ENCODE measurements at regions not wholly inside any gene's neighbourhood (a gene's known extent, or its start where the extent isn't known, plus 50 kb on each side); places are given as distances from the start of the nearest gene placed in this dataset.

GRCh38 chr12:113666223-113666622 is 194.6 kb upstream of the LHX5 start:
- TF ChIP-seq CTCF (IDR thresholded peaks at IDR 0.05; ENCODE audit: low read depth, low read length): no peak
- no peak for DNase-seq (ENCODE audit: extremely low read depth, low read depth)

GRCh38 chr12:113665457-113665856 is 193.8 kb upstream of the LHX5 start:
- no peak for DNase-seq (ENCODE audit: extremely low read depth, low read depth)
- TF ChIP-seq CTCF (IDR thresholded peaks at IDR 0.05; ENCODE audit: low read depth, low read length): no peak

GRCh38 chr12:113664224-113664681 is 192.6 kb upstream of the LHX5 start:
- TF ChIP-seq CTCF (IDR thresholded peaks at IDR 0.05; ENCODE audit: low read depth, low read length): no peak
- no peak for DNase-seq (ENCODE audit: extremely low read depth, low read depth)

- no peak for TF ChIP-seq CTCF (IDR thresholded peaks at IDR 0.05; ENCODE audit: low read depth, low read length)
- no peak for DNase-seq (ENCODE audit: extremely low read depth, low read depth)
Measured at GRCh38 chr12:113663396-113663795, 191.7 kb upstream of the LHX5 start.

- no peak for TF ChIP-seq CTCF (IDR thresholded peaks at IDR 0.05; ENCODE audit: low read depth, low read length)
- no peak for DNase-seq (ENCODE audit: extremely low read depth, low read depth)
Measured at GRCh38 chr12:113660936-113661335, 189.3 kb upstream of the LHX5 start.

- no peak for TF ChIP-seq CTCF (IDR thresholded peaks at IDR 0.05; ENCODE audit: low read depth, low read length)
- DNase-seq (ENCODE audit: extremely low read depth, low read depth): no peak
Measured at GRCh38 chr12:113659416-113659815, 187.7 kb upstream of the LHX5 start.

- TF ChIP-seq CTCF (IDR thresholded peaks at IDR 0.05; ENCODE audit: low read depth, low read length): no peak
- DNase-seq (ENCODE audit: extremely low read depth, low read depth): no peak
Measured at GRCh38 chr12:113659015-113659414, 187.3 kb upstream of the LHX5 start.

Data from AG09319 (cell line).